Kidney capillary endothelial cell (primary cell): ENCODE measurements at regions not wholly inside any gene's neighbourhood (a gene's known extent, or its start where the extent isn't known, plus 50 kb on each side); places are given as distances from the start of the nearest gene placed in this dataset.

ENCODE experiments used
- DNase-seq: peaks from one replicate; pipeline ENCODE4 v3.0.0-alpha.2; 2018; ENCODE audit warnings: low spot score

GRCh38 chr1:70891051-70891843 lies 156.4 kb downstream of the PTGER3 start:
- no peak for DNase-seq

DNA sequence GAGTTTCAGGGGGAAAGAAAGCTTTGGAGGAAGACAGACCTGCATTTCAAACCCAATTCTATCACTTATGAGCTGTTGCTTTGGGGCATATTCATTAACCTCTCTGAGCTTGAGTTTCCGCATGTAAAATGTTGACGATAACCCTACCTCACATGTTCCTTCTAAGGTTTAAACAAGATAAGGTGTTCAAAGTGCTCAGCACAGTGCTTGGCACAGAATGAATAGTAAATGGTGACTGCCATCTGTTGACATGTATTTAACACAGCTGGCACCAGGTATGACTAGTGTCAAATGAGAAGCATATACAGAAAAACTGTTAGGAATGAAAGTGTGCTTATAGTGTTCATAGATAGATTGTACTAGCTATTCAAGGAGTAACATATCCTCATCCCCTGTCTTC lies 155.5 kb downstream of the PTGER3 start:
- DNase-seq = no peak

DNA sequence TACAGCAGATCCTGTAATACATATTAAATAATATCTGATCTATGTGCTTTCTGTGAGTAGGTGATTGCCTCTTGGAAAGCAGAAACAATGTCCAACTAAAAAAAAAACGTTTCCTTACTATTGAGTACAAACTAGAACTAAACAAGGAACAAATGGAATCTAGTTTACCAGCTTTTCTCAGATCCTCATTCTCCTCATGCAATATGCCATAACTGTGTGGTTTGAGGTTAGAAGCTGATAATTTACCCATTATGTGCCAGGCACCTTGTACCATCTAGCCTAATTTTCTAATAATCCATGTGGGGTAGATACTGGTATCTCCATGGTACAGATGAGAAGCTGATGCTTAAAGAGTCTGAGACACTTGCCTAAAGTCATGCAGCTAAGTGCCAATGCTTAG lies 154.7 kb downstream of the PTGER3 start:
- no peak for DNase-seq

- DNase-seq = no peak
These were observed 154.2 kb downstream of the PTGER3 start for GRCh38 chr1:70893381-70893780.

GRCh38 chr1:70895531-70895930 lies 152.1 kb downstream of the PTGER3 start:
- DNase-seq = no peak

DNA sequence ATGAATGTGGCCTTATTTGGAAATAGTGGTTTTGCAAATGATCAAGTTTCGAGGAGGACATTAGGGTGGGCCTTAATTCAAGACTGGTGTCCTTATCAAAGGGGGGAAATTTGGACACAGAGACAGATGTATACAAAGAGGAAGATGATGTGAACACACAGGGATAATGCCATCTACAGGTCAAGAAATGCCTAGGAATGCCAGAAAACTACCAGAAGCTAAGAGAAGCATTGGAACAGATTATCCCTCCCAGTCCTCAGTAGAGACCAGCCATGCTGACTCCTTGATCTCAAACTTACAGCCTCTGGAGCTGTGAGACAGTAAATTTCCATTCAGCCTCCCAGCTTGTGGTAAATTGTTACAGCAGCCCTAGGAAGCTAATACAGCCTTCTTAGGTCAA lies 151.4 kb downstream of the PTGER3 start:
- no peak for DNase-seq

DNA sequence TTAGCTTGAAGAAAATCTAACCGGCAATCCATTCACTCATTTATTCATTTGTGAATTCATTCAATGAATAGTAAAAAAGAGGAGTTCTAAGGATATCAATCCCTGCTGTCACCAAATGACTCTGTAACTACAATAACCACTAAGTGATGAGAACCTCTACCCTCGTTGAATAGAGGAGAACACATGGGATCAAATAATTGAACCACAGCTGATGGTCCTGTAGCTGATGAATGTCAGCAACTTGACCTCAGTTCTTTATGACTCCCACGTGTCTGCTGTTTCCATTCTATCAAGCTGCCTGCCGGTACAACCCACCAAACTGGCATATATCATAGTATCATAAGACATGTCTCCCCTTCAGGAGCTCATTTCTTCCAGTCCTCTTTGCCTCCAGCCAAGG lies 150.3 kb downstream of the PTGER3 start:
- DNase-seq = no peak

DNA sequence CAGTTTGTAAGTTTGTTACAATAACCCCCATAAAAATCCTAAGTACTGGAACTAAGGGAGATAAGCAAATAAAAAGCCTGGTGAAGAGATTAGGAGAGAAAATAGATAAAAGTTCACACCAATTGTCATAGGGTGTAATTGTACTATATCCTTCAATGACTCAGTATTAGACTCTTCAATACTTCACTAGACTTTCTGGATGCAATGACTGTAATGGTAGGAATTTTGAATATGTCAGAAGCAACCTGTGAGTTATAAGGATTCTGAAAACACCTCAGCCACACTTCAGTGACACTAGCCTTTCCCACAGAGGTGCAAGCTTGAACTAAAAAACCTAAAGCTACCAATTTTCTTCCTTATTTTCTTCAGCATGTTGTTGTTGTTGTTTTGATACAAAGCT lies 147.9 kb downstream of the PTGER3 start:
- no peak for DNase-seq

DNA sequence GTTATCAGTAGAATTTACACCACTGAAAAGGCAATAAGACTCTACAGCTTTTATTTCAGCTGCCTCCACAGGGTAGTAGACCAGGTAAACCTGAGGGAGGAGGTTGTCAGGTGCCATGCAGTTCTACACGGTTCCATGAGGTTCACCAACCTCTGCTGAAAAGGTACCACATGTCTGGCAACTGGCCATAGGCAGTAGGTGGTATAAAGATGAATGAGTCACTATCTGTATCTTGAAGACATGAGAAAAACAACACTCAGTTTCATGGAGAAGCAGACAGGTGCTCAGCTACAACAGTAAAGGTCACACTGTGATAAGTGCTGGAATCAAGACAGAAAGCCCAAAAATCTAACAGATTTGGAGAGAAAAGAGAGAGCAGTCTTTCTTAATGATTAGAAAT lies 145.4 kb downstream of the PTGER3 start:
- DNase-seq = no peak

GRCh38 chr1:70906800-70907199 lies 140.8 kb downstream of the PTGER3 start:
- DNase-seq = no peak

GRCh38 chr1:70907563-70908310 lies 139.9 kb downstream of the PTGER3 start:
- no peak for DNase-seq

GRCh38 chr1:70909262-70909822 lies 138.3 kb downstream of the PTGER3 start:
- no peak for DNase-seq

GRCh38 chr1:70910013-70910412 lies 137.6 kb downstream of the PTGER3 start:
- DNase-seq = no peak

DNA sequence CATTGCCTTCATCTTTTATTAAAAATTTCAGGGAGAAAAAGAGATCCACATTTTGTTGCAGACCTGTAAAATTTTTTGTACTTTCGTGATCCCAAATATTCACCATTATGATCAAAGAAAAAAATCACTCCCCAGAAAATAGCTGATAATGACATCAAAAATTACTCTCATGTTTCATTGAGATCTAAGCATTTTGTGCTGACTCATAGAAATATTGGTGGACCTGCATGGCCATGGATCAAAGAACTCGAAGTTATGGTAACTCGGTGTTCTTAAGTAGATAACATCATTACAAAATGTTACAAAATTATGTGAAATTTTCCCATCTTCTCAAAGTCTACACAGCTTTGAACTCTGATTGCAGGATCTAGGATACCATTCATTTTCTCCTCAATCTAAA lies 135.8 kb downstream of the PTGER3 start:
- DNase-seq = no peak

DNA sequence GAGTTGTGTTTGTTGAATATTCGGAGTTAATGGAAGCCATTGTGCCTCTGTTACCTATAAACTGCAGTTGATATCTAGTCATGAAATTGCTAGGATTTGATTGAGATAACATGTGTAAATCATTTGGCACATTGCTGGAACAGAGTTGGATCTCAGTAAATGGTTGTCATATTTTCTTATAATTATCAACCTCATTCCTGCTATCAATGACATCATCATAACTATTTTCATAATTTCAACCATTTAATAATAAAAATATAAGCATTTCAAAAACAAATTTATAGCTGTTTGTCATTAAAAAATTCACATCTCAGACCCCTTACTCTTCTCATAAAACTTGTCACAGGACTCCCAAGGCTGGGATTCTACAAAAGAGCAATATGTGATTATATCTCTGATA lies 133.4 kb downstream of the PTGER3 start:
- DNase-seq = no peak

DNA sequence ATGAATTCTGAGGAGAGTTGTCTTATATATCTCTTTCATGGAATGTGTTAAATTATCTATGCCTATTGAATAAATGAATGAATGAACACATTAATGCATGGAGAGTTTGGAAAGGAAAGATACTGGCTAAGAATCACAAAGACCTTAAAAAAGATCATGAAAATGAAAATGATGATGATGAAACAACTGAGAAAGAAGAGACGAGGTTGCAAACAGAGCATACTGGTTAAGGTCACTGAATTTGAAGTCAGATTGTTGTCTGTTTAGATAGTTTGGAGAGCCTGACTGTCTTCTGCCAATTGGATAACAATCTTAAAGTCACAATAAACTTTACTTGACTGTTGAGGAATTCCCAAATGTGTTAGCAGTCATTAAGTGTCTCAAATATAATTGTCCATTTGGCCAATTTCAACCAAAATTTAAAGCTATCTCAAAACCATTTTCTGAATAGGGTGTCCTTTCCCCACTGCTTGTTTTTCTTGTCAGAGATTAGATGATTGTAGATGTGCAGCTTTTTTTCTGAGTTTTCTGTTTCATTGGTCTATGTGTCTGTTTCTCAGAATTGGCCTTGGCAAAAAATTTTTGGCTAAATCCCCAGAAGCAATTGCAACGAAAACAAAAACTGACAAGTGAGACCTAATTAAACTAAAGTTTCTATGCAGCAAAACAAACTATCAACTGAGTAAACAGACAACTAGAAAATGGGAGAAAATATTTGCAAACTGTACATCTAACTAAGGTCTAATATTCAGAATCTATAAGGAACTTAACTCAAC lies 132.2 kb downstream of the PTGER3 start:
- DNase-seq = no peak

DNA sequence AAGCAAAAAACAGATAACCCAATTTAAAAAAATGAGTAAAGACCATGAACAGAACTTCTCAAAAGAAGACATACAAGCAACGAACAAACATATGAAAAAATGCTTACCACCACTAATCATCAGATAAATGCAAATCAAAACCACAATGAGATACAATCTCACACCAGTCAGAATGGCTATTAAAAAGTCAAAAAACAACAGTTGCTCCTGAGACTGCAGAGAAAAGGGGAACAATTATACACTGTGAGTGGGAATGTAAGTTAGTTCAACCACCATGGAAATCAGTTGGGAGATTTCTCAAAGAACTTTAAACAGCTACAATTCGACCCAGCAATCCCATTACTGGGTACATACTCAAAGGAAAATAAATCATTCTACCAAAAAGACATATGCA lies 131.6 kb downstream of the PTGER3 start:
- DNase-seq = no peak

GRCh38 chr1:70919706-70920323 lies 127.8 kb downstream of the PTGER3 start:
- no peak for DNase-seq
